ENCODE measurements at regions not wholly inside any gene's neighbourhood (a gene's known extent, or its start where the extent isn't known, plus 50 kb on each side); places are given as distances from the start of the nearest gene placed in this dataset.

DNA sequence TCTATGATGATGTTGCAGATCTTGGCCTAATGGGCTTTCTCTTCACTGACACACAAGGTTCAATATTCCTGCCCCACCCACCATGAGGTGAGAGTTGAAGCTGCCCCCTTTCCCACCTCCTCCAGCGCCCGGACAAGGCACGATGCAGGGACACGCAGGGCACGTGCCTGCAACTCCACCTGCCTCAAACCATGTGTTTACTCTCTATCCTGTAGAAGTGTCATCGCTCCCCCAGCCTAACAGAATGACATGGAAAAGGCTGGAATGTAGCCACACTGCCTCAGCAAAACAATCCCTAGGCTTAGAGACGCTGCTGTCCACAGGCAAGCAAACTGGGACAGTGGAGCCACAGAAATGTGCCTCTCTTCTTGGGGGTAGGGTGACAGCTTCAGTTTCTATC is 92.9 kb upstream of the SOD1 start (continued):
- TF ChIP-seq, protein P1, sequence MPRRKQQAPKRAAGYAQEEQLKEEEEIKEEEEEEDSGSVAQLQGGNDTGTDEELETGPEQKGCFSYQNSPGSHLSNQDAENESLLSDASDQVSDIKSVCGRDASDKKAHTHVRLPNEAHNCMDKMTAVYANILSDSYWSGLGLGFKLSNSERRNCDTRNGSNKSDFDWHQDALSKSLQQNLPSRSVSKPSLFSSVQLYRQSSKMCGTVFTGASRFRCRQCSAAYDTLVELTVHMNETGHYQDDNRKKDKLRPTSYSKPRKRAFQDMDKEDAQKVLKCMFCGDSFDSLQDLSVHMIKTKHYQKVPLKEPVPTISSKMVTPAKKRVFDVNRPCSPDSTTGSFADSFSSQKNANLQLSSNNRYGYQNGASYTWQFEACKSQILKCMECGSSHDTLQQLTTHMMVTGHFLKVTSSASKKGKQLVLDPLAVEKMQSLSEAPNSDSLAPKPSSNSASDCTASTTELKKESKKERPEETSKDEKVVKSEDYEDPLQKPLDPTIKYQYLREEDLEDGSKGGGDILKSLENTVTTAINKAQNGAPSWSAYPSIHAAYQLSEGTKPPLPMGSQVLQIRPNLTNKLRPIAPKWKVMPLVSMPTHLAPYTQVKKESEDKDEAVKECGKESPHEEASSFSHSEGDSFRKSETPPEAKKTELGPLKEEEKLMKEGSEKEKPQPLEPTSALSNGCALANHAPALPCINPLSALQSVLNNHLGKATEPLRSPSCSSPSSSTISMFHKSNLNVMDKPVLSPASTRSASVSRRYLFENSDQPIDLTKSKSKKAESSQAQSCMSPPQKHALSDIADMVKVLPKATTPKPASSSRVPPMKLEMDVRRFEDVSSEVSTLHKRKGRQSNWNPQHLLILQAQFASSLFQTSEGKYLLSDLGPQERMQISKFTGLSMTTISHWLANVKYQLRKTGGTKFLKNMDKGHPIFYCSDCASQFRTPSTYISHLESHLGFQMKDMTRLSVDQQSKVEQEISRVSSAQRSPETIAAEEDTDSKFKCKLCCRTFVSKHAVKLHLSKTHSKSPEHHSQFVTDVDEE (CRISPR knock-in tag; IDR thresholded peaks at IDR 0.05), result no peak
- TF ChIP-seq ZNF8 (CRISPR knock-in tag; IDR thresholded peaks at IDR 0.05) (no peak), ZC3H10 (CRISPR knock-in tag; IDR thresholded peaks at IDR 0.05) (no peak), ZNF70 (CRISPR knock-in tag; IDR thresholded peaks at IDR 0.05) (no peak), CSDC2 (CRISPR knock-in tag; IDR thresholded peaks at IDR 0.05) (no peak), ZNF565 (CRISPR knock-in tag; conservative IDR thresholded peaks at IDR 0.05; ENCODE audit: low read depth) (no peak), RARB (CRISPR knock-in tag; IDR thresholded peaks at IDR 0.05) (no peak), TOX (CRISPR knock-in tag; IDR thresholded peaks at IDR 0.05; ENCODE audit: borderline replicate concordance) (no peak)

DNA sequence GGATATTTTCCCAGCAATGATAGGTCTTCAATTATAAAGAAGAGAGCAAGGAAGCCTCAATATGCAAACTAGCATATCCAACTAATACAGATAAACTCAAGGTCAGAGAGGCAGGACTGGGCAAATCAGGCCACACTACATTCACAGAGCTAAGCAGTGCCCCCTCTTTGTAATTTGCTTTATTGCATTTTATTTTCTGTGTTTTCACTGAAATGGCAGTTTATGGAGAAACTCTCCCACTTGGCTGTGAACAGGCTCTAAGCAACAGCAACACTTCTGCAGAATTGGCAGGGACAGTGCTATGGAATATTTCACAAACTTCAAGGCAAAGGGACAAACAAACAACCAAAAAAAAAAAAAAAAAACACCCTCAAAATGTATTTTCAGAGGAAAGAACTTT is 93.4 kb upstream of the SOD1 start:
- TF ChIP-seq SNAI2 (CRISPR knock-in tag; IDR thresholded peaks at IDR 0.05) (no peak), TCF4 (CRISPR knock-in tag; IDR thresholded peaks at IDR 0.05; ENCODE audit: borderline replicate concordance) (no peak), RARB (CRISPR knock-in tag; IDR thresholded peaks at IDR 0.05) (no peak), BACH2 (CRISPR knock-in tag; IDR thresholded peaks at IDR 0.05; ENCODE audit: borderline replicate concordance) (no peak), TOX (CRISPR knock-in tag; IDR thresholded peaks at IDR 0.05; ENCODE audit: borderline replicate concordance) (no peak), ZFP3 (CRISPR knock-in tag; IDR thresholded peaks at IDR 0.05) (no peak), PPARA (CRISPR knock-in tag; IDR thresholded peaks at IDR 0.05; ENCODE audit: borderline replicate concordance) (no peak), ZNF565 (CRISPR knock-in tag; conservative IDR thresholded peaks at IDR 0.05; ENCODE audit: low read depth) (no peak), ZNF70 (CRISPR knock-in tag; IDR thresholded peaks at IDR 0.05) (no peak), ESRRG (CRISPR knock-in tag; IDR thresholded peaks at IDR 0.05) (no peak)
- TF ChIP-seq, protein P2, sequence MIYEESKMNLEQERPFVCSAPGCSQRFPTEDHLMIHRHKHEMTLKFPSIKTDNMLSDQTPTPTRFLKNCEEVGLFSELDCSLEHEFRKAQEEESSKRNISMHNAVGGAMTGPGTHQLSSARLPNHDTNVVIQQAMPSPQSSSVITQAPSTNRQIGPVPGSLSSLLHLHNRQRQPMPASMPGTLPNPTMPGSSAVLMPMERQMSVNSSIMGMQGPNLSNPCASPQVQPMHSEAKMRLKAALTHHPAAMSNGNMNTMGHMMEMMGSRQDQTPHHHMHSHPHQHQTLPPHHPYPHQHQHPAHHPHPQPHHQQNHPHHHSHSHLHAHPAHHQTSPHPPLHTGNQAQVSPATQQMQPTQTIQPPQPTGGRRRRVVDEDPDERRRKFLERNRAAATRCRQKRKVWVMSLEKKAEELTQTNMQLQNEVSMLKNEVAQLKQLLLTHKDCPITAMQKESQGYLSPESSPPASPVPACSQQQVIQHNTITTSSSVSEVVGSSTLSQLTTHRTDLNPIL (CRISPR knock-in tag; IDR thresholded peaks at IDR 0.05; ENCODE audit: low read depth), result no peak
- TF ChIP-seq, protein P3, sequence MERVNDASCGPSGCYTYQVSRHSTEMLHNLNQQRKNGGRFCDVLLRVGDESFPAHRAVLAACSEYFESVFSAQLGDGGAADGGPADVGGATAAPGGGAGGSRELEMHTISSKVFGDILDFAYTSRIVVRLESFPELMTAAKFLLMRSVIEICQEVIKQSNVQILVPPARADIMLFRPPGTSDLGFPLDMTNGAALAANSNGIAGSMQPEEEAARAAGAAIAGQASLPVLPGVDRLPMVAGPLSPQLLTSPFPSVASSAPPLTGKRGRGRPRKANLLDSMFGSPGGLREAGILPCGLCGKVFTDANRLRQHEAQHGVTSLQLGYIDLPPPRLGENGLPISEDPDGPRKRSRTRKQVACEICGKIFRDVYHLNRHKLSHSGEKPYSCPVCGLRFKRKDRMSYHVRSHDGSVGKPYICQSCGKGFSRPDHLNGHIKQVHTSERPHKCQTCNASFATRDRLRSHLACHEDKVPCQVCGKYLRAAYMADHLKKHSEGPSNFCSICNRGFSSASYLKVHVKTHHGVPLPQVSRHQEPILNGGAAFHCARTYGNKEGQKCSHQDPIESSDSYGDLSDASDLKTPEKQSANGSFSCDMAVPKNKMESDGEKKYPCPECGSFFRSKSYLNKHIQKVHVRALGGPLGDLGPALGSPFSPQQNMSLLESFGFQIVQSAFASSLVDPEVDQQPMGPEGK (CRISPR knock-in tag; IDR thresholded peaks at IDR 0.05; ENCODE audit: borderline replicate concordance), result no peak
- TF ChIP-seq, protein P1 (CRISPR knock-in tag; IDR thresholded peaks at IDR 0.05), result no peak
- TF ChIP-seq, protein P4, sequence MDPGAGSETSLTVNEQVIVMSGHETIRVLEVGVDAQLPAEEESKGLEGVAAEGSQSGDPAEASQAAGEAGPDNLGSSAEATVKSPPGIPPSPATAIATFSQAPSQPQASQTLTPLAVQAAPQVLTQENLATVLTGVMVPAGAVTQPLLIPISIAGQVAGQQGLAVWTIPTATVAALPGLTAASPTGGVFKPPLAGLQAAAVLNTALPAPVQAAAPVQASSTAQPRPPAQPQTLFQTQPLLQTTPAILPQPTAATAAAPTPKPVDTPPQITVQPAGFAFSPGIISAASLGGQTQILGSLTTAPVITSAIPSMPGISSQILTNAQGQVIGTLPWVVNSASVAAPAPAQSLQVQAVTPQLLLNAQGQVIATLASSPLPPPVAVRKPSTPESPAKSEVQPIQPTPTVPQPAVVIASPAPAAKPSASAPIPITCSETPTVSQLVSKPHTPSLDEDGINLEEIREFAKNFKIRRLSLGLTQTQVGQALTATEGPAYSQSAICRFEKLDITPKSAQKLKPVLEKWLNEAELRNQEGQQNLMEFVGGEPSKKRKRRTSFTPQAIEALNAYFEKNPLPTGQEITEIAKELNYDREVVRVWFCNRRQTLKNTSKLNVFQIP (CRISPR knock-in tag; IDR thresholded peaks at IDR 0.05; ENCODE audit: borderline replicate concordance, low read depth), result no peak
- TF ChIP-seq, protein P5, sequence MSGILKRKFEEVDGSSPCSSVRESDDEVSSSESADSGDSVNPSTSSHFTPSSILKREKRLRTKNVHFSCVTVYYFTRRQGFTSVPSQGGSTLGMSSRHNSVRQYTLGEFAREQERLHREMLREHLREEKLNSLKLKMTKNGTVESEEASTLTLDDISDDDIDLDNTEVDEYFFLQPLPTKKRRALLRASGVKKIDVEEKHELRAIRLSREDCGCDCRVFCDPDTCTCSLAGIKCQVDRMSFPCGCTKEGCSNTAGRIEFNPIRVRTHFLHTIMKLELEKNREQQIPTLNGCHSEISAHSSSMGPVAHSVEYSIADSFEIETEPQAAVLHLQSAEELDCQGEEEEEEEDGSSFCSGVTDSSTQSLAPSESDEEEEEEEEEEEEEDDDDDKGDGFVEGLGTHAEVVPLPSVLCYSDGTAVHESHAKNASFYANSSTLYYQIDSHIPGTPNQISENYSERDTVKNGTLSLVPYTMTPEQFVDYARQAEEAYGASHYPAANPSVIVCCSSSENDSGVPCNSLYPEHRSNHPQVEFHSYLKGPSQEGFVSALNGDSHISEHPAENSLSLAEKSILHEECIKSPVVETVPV (CRISPR knock-in tag; IDR thresholded peaks at IDR 0.05), result no peak
- ATAC-seq, result peak; percentile 51; the same call in 2 of the 3 replicates

All from SK-N-SH treated with all-trans-retinoic acid at 6 μM for 48 hours (cell line).